ENCODE measurements at regions not wholly inside any gene's neighbourhood (a gene's known extent, or its start where the extent isn't known, plus 50 kb on each side); places are given as distances from the start of the nearest gene placed in this dataset.

DNA sequence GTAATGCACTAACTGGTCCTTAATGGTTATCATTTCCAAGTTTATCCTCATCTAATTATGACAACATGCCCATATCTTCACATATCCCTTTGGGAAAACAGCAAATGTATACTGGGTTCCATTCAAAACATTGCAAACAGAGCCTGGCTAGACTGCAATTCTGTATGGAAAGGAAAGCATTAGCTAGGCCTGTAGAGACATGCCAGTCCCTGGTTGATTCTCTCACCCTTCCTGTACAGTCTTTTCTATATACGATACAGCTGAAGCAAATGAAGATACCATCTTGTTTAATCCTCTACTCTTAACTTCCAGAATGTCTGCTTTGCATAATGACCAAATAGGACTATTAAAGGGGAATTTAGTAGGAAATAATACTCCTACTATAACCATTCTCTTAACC is 294.4 kb upstream of the MC4R start:
- no peak overlapping the region for H3K9ac ChIP-seq (ENCODE audit: low read depth, low read length)
- H3K9me3 ChIP-seq (ENCODE audit: control insufficient read depth, insufficient read depth, low read length): no peaks in the 10 kb centered on the region
- no peaks in the 10 kb centered on the region for H3K27me3 ChIP-seq (ENCODE audit: control insufficient read depth, insufficient read depth, low read length)
- H3K4me1 ChIP-seq (ENCODE audit: control insufficient read depth, insufficient read depth, low read length): no peaks in the 10 kb centered on the region
- H3K36me3 ChIP-seq (ENCODE audit: control insufficient read depth, insufficient read depth, low read length): no peaks in the 10 kb centered on the region
- no peak overlapping the region for H3K4me3 ChIP-seq (ENCODE audit: low read depth, low read length)

DNA sequence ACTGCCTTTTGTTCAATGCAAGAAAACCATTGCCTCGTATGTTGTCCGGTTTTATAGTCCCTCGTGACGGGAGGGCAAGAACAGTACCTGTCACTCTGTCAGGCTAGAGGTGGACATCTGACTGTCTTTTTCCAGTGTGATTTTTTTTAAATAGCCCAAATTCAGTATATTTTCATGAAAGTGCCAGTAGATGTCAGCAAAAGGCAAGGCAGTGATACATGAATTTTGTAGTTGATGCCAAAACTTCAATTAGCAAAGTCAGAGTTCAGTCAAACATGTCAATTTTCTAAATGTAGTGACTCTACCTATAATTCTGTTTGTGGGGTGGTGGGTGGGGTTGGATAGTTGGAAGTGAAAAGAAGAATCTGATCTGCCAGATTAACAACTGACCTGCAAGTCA is 296.0 kb upstream of the MC4R start:
- Histone ChIP-seq H3K27me3 (ENCODE audit: control insufficient read depth, insufficient read depth, low read length) (no peaks in the 10 kb centered on the region), H3K4me3 (ENCODE audit: low read depth, low read length) (no peak overlapping the region), H3K9me3 (ENCODE audit: control insufficient read depth, insufficient read depth, low read length) (no peaks in the 10 kb centered on the region), H3K36me3 (ENCODE audit: control insufficient read depth, insufficient read depth, low read length) (no peaks in the 10 kb centered on the region), H3K4me1 (ENCODE audit: control insufficient read depth, insufficient read depth, low read length) (no peaks in the 10 kb centered on the region), H3K9ac (ENCODE audit: low read depth, low read length) (no peak overlapping the region)

DNA sequence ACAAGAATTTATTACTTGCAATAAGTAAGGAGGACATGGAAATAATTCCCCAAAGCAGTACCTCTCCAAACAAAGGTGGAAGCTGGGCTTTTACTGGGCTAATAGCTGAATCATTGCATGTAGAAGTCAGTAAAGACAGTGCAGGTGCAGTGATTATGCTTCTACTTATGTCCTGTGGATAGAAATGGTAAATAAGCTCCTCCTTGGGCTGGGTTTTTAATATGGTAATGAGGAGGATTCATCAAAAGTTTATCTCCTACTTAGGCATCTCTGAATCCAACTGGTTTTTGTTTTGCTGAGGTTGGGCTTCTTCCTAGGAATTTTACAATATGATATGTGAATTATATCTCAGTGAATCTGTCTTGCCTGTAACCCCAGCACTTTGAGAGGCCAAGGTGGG is 297.4 kb upstream of the MC4R start:
- no peaks in the 10 kb centered on the region for H3K9me3 ChIP-seq (ENCODE audit: control insufficient read depth, insufficient read depth, low read length)
- H3K4me3 ChIP-seq (ENCODE audit: low read depth, low read length): no peak overlapping the region
- no peak overlapping the region for H3K9ac ChIP-seq (ENCODE audit: low read depth, low read length)
- H3K36me3 ChIP-seq (ENCODE audit: control insufficient read depth, insufficient read depth, low read length): no peaks in the 10 kb centered on the region
- H3K4me1 ChIP-seq (ENCODE audit: control insufficient read depth, insufficient read depth, low read length): no peaks in the 10 kb centered on the region
- no peaks in the 10 kb centered on the region for H3K27me3 ChIP-seq (ENCODE audit: control insufficient read depth, insufficient read depth, low read length)

DNA sequence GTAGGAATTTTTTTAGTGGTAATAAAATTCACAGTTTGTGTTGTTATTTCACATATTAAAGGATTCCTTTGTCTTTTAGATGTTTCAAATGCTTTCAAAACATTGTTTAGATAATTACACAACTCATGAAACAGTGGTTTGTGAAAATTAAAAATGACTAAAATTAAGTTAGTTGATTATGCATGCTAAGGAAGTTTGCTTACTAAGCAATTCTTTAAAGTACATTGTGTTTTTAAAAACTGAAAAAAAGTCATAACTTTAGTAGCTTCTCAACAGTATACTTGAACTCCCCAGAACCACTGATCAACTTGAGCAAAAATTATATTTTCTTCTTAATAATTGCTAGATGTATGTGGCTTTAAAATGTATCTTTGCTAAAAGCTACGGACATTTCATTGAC is 298.4 kb upstream of the MC4R start:
- no peaks in the 10 kb centered on the region for H3K4me1 ChIP-seq (ENCODE audit: control insufficient read depth, insufficient read depth, low read length)
- no peaks in the 10 kb centered on the region for H3K27me3 ChIP-seq (ENCODE audit: control insufficient read depth, insufficient read depth, low read length)
- no peak overlapping the region for H3K4me3 ChIP-seq (ENCODE audit: low read depth, low read length)
- H3K36me3 ChIP-seq (ENCODE audit: control insufficient read depth, insufficient read depth, low read length): no peaks in the 10 kb centered on the region
- H3K9me3 ChIP-seq (ENCODE audit: control insufficient read depth, insufficient read depth, low read length): no peaks in the 10 kb centered on the region
- no peak overlapping the region for H3K9ac ChIP-seq (ENCODE audit: low read depth, low read length)

DNA sequence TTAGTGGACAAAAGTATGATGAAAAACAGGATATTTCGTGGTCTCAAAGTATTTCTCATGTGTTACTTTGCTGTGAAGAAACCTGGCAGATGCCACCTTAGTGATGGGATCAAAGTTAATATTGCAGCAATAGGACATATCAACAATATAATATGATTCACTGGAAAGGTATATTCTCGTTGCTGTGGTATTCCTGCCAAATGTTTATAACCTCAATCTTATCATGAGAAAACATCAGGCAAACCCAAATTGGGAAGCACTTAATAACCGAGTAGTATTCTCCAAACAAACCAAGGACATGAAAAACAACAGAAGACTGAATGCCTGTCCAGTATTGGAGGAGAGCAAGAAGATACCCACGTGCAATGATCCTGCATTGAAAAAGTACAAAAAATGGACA is 302.6 kb upstream of the MC4R start:
- H3K27me3 ChIP-seq (ENCODE audit: control insufficient read depth, insufficient read depth, low read length): no peaks in the 10 kb centered on the region
- no peak overlapping the region for H3K4me3 ChIP-seq (ENCODE audit: low read depth, low read length)
- H3K9ac ChIP-seq (ENCODE audit: low read depth, low read length): no peak overlapping the region
- H3K4me1 ChIP-seq (ENCODE audit: control insufficient read depth, insufficient read depth, low read length): no peaks in the 10 kb centered on the region
- no peaks in the 10 kb centered on the region for H3K36me3 ChIP-seq (ENCODE audit: control insufficient read depth, insufficient read depth, low read length)
- H3K9me3 ChIP-seq (ENCODE audit: control insufficient read depth, insufficient read depth, low read length): no peaks in the 10 kb centered on the region

DNA sequence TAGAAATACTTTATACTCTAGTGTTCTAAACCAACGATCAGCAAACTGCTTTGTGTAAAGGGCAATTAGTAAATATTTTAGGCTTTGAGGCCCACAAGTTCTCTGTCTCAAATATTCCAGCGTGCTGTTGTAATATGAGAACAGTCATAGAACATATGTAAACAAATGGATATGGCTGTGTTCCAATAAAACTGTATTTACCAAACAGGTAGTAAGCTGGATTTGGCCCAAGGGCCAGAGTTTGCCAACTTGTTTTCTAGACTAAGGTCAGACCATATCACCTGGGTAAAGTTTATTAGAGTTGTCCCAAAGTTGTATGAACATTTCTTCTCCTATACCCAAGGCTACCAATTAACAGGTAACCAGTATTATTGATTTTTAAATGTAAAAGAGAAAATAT is 303.2 kb upstream of the MC4R start:
- H3K4me3 ChIP-seq (ENCODE audit: low read depth, low read length): no peak overlapping the region
- H3K27me3 ChIP-seq (ENCODE audit: control insufficient read depth, insufficient read depth, low read length): no peaks in the 10 kb centered on the region
- H3K9me3 ChIP-seq (ENCODE audit: control insufficient read depth, insufficient read depth, low read length): no peaks in the 10 kb centered on the region

DNA sequence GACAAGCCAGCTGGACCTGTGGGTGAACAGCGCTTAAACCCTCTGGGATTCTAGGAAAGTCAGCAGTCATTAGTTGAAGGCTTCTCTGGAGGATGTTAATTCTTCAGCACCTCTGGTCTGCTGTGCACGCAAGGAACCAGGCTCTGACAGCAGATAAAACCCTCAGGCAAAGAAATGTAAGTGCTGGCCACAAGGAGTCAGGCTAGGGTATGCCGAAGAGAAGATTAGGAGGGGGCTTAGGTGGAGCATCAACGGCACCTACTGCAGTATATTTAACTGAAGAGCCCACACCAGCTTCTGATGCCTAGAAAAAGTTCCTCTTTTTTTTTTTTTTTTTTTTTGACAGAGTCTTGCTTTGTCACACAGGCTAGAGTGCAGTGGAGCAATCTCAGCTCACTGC is 304.2 kb upstream of the MC4R start:
- H3K9me3 ChIP-seq (ENCODE audit: control insufficient read depth, insufficient read depth, low read length): no peaks in the 10 kb centered on the region
- no peak overlapping the region for H3K9ac ChIP-seq (ENCODE audit: low read depth, low read length)
- no peaks in the 10 kb centered on the region for H3K27me3 ChIP-seq (ENCODE audit: control insufficient read depth, insufficient read depth, low read length)
- H3K4me1 ChIP-seq (ENCODE audit: control insufficient read depth, insufficient read depth, low read length): no peaks in the 10 kb centered on the region
- H3K36me3 ChIP-seq (ENCODE audit: control insufficient read depth, insufficient read depth, low read length): no peaks in the 10 kb centered on the region
- H3K4me3 ChIP-seq (ENCODE audit: low read depth, low read length): no peak overlapping the region

More for the DNA sequence above, 303.2 kb upstream of the MC4R start:
- no peaks in the 10 kb centered on the region for H3K36me3 ChIP-seq (ENCODE audit: control insufficient read depth, insufficient read depth, low read length)
- no peaks in the 10 kb centered on the region for H3K4me1 ChIP-seq (ENCODE audit: control insufficient read depth, insufficient read depth, low read length)
- no peak overlapping the region for H3K9ac ChIP-seq (ENCODE audit: low read depth, low read length)

DNA sequence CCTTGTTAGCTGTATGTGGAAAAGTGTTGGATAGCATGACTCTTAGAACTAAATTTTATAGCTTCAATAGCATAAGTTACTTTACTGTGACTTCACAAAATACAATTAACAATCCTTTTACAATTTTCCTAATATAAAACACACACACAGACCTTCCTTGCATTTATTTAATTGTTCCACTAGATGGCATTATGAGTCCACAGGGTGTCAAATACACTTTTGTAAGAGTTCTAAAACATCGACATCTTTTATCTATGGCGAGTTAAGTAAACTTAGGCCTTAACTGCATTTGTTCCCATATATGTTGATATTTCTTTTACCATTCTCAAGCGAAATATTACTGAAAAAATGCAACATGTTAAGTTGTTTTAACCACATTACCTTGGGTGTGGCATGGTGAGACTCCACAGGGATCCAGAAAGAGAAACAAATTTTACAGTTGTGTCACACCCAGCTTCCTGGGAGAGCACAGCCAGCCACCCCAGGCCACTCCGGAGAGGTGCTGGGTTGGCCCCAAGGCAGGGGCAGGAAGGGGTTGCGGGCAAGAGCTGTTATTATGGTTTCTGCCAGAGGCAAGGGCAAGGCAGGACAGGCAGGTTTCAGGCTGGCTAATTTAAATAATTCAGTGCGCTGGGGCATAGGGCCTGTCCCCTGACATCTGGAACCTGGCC is 312.4 kb upstream of the MC4R start:
- peaks cover 2% of the 10 kb centered on the region for H3K4me1 ChIP-seq (ENCODE audit: control insufficient read depth, insufficient read depth, low read length)

DNA sequence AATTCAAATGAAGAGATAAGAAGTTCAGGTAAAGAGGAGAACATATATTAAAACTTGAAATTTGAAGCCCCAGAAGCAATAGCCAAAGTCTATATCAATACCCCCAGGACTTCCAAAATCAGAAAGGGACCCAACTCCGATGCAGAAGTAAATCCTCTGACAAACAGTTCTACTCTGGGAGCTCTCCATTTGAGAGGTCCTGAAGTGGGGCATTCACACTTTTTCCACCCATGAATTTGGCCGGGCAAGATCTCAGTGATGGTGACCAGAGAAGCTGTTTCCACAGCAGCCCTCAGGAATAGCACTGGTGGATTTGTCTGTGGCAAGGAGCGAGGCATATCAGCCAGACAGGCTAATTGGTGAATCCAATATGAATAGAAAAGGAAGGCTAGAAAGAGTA is 313.6 kb upstream of the MC4R start:
- peaks cover 2% of the 10 kb centered on the region for H3K4me1 ChIP-seq (ENCODE audit: control insufficient read depth, insufficient read depth, low read length)
- H3K9me3 ChIP-seq (ENCODE audit: control insufficient read depth, insufficient read depth, low read length): no peaks in the 10 kb centered on the region
- H3K36me3 ChIP-seq (ENCODE audit: control insufficient read depth, insufficient read depth, low read length): no peaks in the 10 kb centered on the region
- no peak overlapping the region for H3K9ac ChIP-seq (ENCODE audit: low read depth, low read length)
- no peaks in the 10 kb centered on the region for H3K27me3 ChIP-seq (ENCODE audit: control insufficient read depth, insufficient read depth, low read length)
- no peak overlapping the region for H3K4me3 ChIP-seq (ENCODE audit: low read depth, low read length)

More for the DNA sequence above, 312.4 kb upstream of the MC4R start:
- H3K36me3 ChIP-seq (ENCODE audit: control insufficient read depth, insufficient read depth, low read length): no peaks in the 10 kb centered on the region
- H3K27me3 ChIP-seq (ENCODE audit: control insufficient read depth, insufficient read depth, low read length): no peaks in the 10 kb centered on the region
- no peak overlapping the region for H3K9ac ChIP-seq (ENCODE audit: low read depth, low read length)
- H3K4me3 ChIP-seq (ENCODE audit: low read depth, low read length): no peak overlapping the region
- H3K9me3 ChIP-seq (ENCODE audit: control insufficient read depth, insufficient read depth, low read length): no peaks in the 10 kb centered on the region

DNA sequence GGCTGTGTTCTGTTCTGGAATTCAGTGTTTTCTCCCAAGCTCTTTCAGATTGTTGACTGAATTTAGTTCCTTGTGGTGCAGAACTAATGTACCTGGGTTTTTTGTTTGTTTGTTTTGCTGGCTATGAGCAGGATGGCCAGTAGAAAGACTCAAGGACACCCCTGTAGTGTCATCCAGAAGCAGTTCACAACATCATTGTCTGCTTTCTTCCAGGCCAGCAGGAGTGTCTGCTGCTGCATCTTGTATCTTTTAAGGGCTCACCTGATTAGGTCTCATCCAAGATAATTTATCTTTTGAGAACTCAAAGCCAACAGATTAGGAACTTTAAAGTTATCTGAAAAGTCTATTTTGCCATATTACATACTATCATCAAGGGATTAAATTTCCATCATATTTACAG is 318.5 kb upstream of the MC4R start:
- H3K9ac ChIP-seq (ENCODE audit: low read depth, low read length): no peak overlapping the region
- no peaks in the 10 kb centered on the region for H3K27me3 ChIP-seq (ENCODE audit: control insufficient read depth, insufficient read depth, low read length)
- no peaks in the 10 kb centered on the region for H3K4me1 ChIP-seq (ENCODE audit: control insufficient read depth, insufficient read depth, low read length)
- H3K36me3 ChIP-seq (ENCODE audit: control insufficient read depth, insufficient read depth, low read length): no peaks in the 10 kb centered on the region
- H3K4me3 ChIP-seq (ENCODE audit: low read depth, low read length): no peak overlapping the region
- no peaks in the 10 kb centered on the region for H3K9me3 ChIP-seq (ENCODE audit: control insufficient read depth, insufficient read depth, low read length)

DNA sequence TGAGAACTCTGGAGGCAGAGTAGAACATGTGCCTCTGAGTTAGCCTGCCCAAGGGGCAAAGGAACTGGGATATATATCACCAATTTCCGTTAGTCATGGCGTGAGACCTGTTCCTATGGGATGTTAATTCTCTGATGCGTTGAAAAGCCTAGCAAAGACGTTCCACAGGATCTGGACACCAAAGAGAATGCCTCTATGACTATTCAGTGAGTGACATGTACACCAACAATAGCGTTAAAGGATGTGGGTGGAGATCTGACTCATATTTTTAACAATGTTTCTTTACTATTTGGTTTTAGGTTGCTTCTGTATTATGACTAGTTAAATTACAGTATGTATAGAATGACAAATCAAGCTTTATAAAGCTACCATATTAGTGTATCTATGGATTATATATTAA is 320.9 kb upstream of the MC4R start:
- no peak overlapping the region for H3K9ac ChIP-seq (ENCODE audit: low read depth, low read length)
- no peaks in the 10 kb centered on the region for H3K4me1 ChIP-seq (ENCODE audit: control insufficient read depth, insufficient read depth, low read length)
- H3K9me3 ChIP-seq (ENCODE audit: control insufficient read depth, insufficient read depth, low read length): no peaks in the 10 kb centered on the region
- no peak overlapping the region for H3K4me3 ChIP-seq (ENCODE audit: low read depth, low read length)
- no peaks in the 10 kb centered on the region for H3K27me3 ChIP-seq (ENCODE audit: control insufficient read depth, insufficient read depth, low read length)
- H3K36me3 ChIP-seq (ENCODE audit: control insufficient read depth, insufficient read depth, low read length): no peaks in the 10 kb centered on the region

DNA sequence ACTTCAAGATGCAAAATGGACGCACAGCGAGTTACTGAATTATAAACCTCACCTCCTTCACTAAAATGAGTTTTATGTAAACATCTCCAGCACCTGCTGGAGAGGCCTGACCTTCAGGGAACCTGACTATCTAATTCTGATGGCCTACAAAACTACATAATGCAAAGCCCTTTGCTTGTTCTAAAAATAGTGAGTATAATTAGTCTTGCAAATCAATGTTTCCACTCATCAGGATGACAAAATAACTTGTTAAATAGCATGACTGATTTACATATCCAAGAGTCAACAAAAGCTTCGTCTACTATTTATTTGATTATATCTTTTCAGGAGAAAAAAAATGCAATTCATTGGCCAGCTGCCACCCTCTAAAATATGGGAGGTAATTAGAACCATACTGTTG is 326.3 kb upstream of the MC4R start:
- no peak overlapping the region for H3K4me3 ChIP-seq (ENCODE audit: low read depth, low read length)
- no peaks in the 10 kb centered on the region for H3K9me3 ChIP-seq (ENCODE audit: control insufficient read depth, insufficient read depth, low read length)
- H3K9ac ChIP-seq (ENCODE audit: low read depth, low read length): no peak overlapping the region
- no peaks in the 10 kb centered on the region for H3K27me3 ChIP-seq (ENCODE audit: control insufficient read depth, insufficient read depth, low read length)
- H3K36me3 ChIP-seq (ENCODE audit: control insufficient read depth, insufficient read depth, low read length): no peaks in the 10 kb centered on the region
- H3K4me1 ChIP-seq (ENCODE audit: control insufficient read depth, insufficient read depth, low read length): no peaks in the 10 kb centered on the region

Measured in iPS-15b (cell line).